ENCODE measurements at regions not wholly inside any gene's neighbourhood (a gene's known extent, or its start where the extent isn't known, plus 50 kb on each side); places are given as distances from the start of the nearest gene placed in this dataset.

DNA sequence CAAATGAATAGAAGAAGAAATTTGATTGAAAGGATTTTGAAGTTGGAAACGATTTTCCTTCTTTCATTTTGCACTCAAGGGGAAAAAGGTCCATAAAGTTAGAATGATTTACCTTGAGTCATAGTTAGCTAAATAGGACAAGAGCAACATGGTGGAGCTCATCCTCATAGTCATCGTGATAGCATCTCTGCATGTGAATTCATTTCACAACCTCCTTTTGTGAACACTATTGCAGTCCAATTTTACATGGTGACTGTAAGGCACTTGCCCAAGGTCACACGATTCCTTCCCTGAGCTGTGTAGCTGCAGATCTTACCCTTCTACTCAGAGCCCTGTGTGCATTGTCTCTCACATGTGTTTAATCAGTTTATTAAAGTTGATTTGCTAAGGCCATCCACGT, 359.8 kb upstream of the C2CD4B start:
- TF ChIP-seq CTCF (IDR thresholded peaks at IDR 0.05) (no peak), ZFX (IDR thresholded peaks at IDR 0.05; ENCODE audit: borderline replicate concordance) (no peak)

Measured in 22Rv1 (cell line).